OCI-LY7 (cell line): ENCODE measurements at regions not wholly inside any gene's neighbourhood (a gene's known extent, or its start where the extent isn't known, plus 50 kb on each side); places are given as distances from the start of the nearest gene placed in this dataset.
A peak's percentile ranks its signal among the peaks of the same experiment; 100 is the strongest.

ENCODE experiments used
- BruUV-seq: library from RNA; stranded (reverse); fragments of 400-500 nt; replicated peaks from 2 replicates; lab custom pipeline; 2021; lab: Mats Ljungman, UMichigan
- CTCF ChIA-PET: fragments of 300-600 bp; sonication (Branson Sonifier 250); formaldehyde crosslinking; loops from one replicate; lab custom pipeline; 2022; ENCODE audit warnings: antibody characterized with exemption; ENCODE audit not compliant: unreplicated experiment; lab: Charles Lee
- POLR2A ChIA-PET: fragments of 300-600 bp; sonication (Branson Sonifier 250); formaldehyde crosslinking; loops from one replicate; lab custom pipeline; 2022; ENCODE audit warnings: antibody characterized with exemption; lab: Charles Lee
- DNase-seq: peaks from one replicate; pipeline ENCODE4 v3.0.0-alpha.2; 2015; ENCODE audit warnings: low spot score
- H2AFZ ChIP-seq: fragments of 200-600 bp; sonication (generic), shearing (Covaris generic); 2 replicates; pipeline ENCODE4 v1.6.1; 2014; ENCODE audit warnings: mild to moderate bottlenecking, antibody characterized with exemption, low read length, moderate library complexity
- H3K27ac ChIP-seq: fragments of 200-600 bp; sonication (generic); 2 replicates; pipeline ENCODE4 v1.5.1; 2014; ENCODE audit warnings: mixed run types, low read depth, mild to moderate bottlenecking, moderate library complexity, low read length, inconsistent platforms; ENCODE audit not compliant: poor library complexity, severe bottlenecking
- H3K36me3 ChIP-seq: fragments of 200-600 bp; sonication (generic); 2 replicates; pipeline ENCODE4 v1.6.1; 2014; ENCODE audit warnings: mild to moderate bottlenecking, antibody characterized with exemption, low read length, moderate library complexity, mixed read lengths; ENCODE audit not compliant: insufficient read depth
- H3K4me1 ChIP-seq: fragments of 200-600 bp; sonication (generic); 2 replicates; pipeline ENCODE4 v1.5.1; 2014; ENCODE audit warnings: mild to moderate bottlenecking, low read length; ENCODE audit not compliant: insufficient read depth, poor library complexity, severe bottlenecking
- H3K4me2 ChIP-seq: fragments of 200-600 bp; sonication (generic); 2 replicates; pipeline ENCODE4 v1.6.1; 2014; ENCODE audit warnings: mild to moderate bottlenecking, low read length
- H3K4me3 ChIP-seq: fragments of 200-600 bp; sonication (generic); 2 replicates; pipeline ENCODE4 v1.5.1; 2014; ENCODE audit warnings: mild to moderate bottlenecking, low read depth, low read length; ENCODE audit not compliant: poor library complexity, severe bottlenecking
- H3K79me2 ChIP-seq: fragments of 200-600 bp; sonication (generic); 2 replicates; pipeline ENCODE4 v1.6.1; 2016; ENCODE audit warnings: low read depth, mild to moderate bottlenecking, low read length, moderate library complexity, mixed read lengths; ENCODE audit not compliant: insufficient read depth
- H3K9me2 ChIP-seq: fragments of 200-600 bp; sonication (generic); 2 replicates; pipeline ENCODE4 v1.6.1; 2016; ENCODE audit warnings: mild to moderate bottlenecking, low read length, mixed read lengths; ENCODE audit not compliant: insufficient read depth
- H3K9me3 ChIP-seq: fragments of 200-600 bp; sonication (generic); 2 replicates; pipeline ENCODE4 v1.6.1; 2014; ENCODE audit warnings: mild to moderate bottlenecking, mixed run types, low read length, mixed read lengths
- H4K20me1 ChIP-seq: fragments of 200-600 bp; sonication (generic); 2 replicates; pipeline ENCODE4 v1.6.1; 2014; ENCODE audit warnings: mild to moderate bottlenecking, antibody characterized with exemption, low read length, moderate library complexity, mixed read lengths; ENCODE audit not compliant: insufficient read depth
- EZH2phosphoT487 ChIP-seq: fragments of 200-600 bp; sonication (generic); IDR thresholded peaks from 2 replicates; pipeline ENCODE4 v1.6.1; 2018; ENCODE audit warnings: low read depth, borderline replicate concordance, mild to moderate bottlenecking, mixed run types, antibody characterized with exemption, low read length, moderate library complexity, mixed read lengths
- intact Hi-C: fragments of 100-400 bp; cut with micrococcal nuclease; formaldehyde crosslinking; loops from one replicate; pipeline ENCODE4 v1.10.0; 2022; ENCODE audit not compliant: unreplicated experiment
- TF ChIP-seq, protein P1 (sequence below): fragments of 200-600 bp; sonication (generic); conservative IDR thresholded peaks from 2 replicates; pipeline ENCODE4 v1.5.1; 2014; ENCODE audit warnings: mild to moderate bottlenecking, antibody characterized with exemption, low read length, moderate library complexity, mixed read lengths

DNA sequence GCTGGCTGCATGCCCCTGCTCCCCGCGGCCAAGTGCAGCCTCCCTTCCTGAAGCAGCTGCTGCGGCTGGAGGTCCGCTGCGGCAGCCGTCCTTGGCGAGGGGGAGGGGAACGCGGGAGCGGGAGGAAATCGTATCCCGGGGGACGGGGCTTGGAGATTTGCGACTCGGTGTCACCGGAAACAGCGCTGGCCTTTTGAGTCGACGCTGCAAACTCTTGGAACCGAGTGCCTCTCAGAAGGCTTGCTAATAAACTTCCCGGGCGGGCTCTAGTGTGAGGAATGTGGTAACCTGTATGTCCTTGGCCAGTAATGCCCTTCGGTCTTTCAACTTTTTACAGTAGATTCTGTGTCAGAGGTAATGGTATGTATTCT, 82.7 kb downstream of the PTPDC1 start:
- ChIA-PET POLR2A (no interaction called here), CTCF (no interaction called here)
- H3K36me3 ChIP-seq: peaks cover 49% of the 10 kb centered on the region
- H3K4me2 ChIP-seq: peak overlapping the region; percentile 82
- H3K9me2 ChIP-seq: no peaks in the 10 kb centered on the region
- H3K9me3 ChIP-seq: no peaks in the 10 kb centered on the region
- TF ChIP-seq, protein P1, sequence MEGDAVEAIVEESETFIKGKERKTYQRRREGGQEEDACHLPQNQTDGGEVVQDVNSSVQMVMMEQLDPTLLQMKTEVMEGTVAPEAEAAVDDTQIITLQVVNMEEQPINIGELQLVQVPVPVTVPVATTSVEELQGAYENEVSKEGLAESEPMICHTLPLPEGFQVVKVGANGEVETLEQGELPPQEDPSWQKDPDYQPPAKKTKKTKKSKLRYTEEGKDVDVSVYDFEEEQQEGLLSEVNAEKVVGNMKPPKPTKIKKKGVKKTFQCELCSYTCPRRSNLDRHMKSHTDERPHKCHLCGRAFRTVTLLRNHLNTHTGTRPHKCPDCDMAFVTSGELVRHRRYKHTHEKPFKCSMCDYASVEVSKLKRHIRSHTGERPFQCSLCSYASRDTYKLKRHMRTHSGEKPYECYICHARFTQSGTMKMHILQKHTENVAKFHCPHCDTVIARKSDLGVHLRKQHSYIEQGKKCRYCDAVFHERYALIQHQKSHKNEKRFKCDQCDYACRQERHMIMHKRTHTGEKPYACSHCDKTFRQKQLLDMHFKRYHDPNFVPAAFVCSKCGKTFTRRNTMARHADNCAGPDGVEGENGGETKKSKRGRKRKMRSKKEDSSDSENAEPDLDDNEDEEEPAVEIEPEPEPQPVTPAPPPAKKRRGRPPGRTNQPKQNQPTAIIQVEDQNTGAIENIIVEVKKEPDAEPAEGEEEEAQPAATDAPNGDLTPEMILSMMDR: no peak
- no peak for TF ChIP-seq EZH2phosphoT487
- H3K4me3 ChIP-seq: peak overlapping the region; percentile 83
- H2AFZ ChIP-seq: no peak overlapping the region
- DNase-seq: no peak
- peaks cover 52% of the 10 kb centered on the region for H3K79me2 ChIP-seq
- BruUV-seq: no TSS peak
- peaks cover 32% of the 10 kb centered on the region for H4K20me1 ChIP-seq
- intact Hi-C loops: loop anchor here (5.0 kb wide), 1 partner anchor 1710 kb away; the partner anchor contains the start of gene ERCC6L2
- H3K4me1 ChIP-seq: peaks cover 47% of the 10 kb centered on the region
- peak overlapping the region; percentile 87 for H3K27ac ChIP-seq

DNA sequence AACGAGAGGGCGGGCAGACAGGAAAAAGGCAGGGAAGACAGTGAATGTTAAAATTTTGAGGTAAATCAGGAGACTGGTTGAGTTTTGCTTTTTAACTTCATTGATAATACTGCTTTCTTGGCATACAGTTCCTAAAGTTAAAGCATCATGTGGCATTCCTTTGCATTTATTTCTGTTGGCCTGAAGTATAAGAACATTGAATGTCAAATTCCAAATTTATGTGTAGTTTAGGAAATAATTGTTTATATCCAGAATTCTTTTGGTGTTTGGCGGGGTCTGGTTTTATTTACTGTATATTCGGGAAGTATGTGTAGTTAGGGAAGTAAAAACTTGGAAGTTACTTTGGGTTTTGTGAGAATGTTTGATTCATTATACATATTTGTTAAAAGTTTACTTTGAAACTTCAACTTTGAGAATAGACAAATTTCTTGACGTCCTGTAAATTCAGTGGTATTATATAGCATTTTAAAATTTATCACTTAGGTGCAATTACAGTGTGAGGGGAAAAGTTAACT, 83.2 kb downstream of the PTPDC1 start:
- H4K20me1 ChIP-seq: peaks cover 32% of the 10 kb centered on the region
- H2AFZ ChIP-seq: no peak overlapping the region
- peaks cover 56% of the 10 kb centered on the region for H3K79me2 ChIP-seq
- ChIA-PET POLR2A (no interaction called here), CTCF (no interaction called here)
- TF ChIP-seq, protein P1: no peak
- no peak for TF ChIP-seq EZH2phosphoT487
- H3K4me2 ChIP-seq: peak overlapping the region; percentile 82
- no peak for DNase-seq
- H3K4me1 ChIP-seq: peaks cover 51% of the 10 kb centered on the region
- no TSS peak for BruUV-seq
- intact Hi-C loops: loop anchor here (5.0 kb wide), 1 partner anchor 1710 kb away; the partner anchor contains the start of gene ERCC6L2
- no peaks in the 10 kb centered on the region for H3K9me2 ChIP-seq
- no peaks in the 10 kb centered on the region for H3K9me3 ChIP-seq
- H3K36me3 ChIP-seq: peaks cover 53% of the 10 kb centered on the region
- peak overlapping the region; percentile 87 for H3K27ac ChIP-seq
- H3K4me3 ChIP-seq: peak overlapping the region; percentile 83
